ENCODE measurements at regions not wholly inside any gene's neighbourhood (a gene's known extent, or its start where the extent isn't known, plus 50 kb on each side); places are given as distances from the start of the nearest gene placed in this dataset.

DNA sequence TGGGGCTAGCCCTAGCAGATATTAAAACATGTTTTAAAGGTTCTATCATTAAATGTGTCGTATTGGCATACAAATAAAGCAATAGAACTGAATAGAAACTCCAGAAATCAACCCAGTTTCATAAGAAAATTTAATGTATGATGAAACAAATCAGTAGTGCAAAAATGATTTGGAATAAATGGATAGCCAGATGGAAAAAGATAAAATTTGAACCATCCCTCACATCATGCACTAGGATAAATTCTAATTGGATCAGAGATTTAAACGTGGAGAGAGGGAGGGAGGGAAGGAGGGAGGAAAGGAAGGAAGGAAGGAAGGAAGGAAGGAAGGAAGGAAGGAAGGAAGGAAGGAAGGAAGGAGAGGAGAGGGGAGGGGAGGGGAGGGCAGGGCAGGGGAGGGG lies 235.3 kb downstream of the SEC61B start:
- H3K27ac ChIP-seq (ENCODE audit: low read depth in 1 of 2, low read length in 2 of 2): no peak overlapping the region
- no peaks in the 10 kb centered on the region for H3K9me3 ChIP-seq (ENCODE audit: control insufficient read depth in 1 of 2, insufficient read depth in 1 of 2, low read length in 2 of 2)
- no peak overlapping the region for H3K27ac Mint-ChIP-seq
- no peak overlapping the region for H3K4me3 Mint-ChIP-seq
- TF ChIP-seq, protein P1, sequence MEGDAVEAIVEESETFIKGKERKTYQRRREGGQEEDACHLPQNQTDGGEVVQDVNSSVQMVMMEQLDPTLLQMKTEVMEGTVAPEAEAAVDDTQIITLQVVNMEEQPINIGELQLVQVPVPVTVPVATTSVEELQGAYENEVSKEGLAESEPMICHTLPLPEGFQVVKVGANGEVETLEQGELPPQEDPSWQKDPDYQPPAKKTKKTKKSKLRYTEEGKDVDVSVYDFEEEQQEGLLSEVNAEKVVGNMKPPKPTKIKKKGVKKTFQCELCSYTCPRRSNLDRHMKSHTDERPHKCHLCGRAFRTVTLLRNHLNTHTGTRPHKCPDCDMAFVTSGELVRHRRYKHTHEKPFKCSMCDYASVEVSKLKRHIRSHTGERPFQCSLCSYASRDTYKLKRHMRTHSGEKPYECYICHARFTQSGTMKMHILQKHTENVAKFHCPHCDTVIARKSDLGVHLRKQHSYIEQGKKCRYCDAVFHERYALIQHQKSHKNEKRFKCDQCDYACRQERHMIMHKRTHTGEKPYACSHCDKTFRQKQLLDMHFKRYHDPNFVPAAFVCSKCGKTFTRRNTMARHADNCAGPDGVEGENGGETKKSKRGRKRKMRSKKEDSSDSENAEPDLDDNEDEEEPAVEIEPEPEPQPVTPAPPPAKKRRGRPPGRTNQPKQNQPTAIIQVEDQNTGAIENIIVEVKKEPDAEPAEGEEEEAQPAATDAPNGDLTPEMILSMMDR (IDR thresholded peaks at IDR 0.05): no peak
- no peak for ATAC-seq (ENCODE audit: poor library complexity)
- H3K9me3 Mint-ChIP-seq: no peaks in the 10 kb centered on the region
- H3K27me3 Mint-ChIP-seq: peaks cover 12% of the 10 kb centered on the region
- ChIA-PET CTCF (no interaction called here), POLR2A (no interaction called here)
- H3K4me1 Mint-ChIP-seq (ENCODE audit: low read depth): no peaks in the 10 kb centered on the region
- H3K4me3 ChIP-seq (ENCODE audit: low read length): no peak overlapping the region
- H3K4me1 ChIP-seq (ENCODE audit: insufficient read depth, low read length): no peaks in the 10 kb centered on the region
- H3K36me3 ChIP-seq (ENCODE audit: insufficient read depth, low read length): no peaks in the 10 kb centered on the region
- intact Hi-C loops (cut with DNase I, micrococcal nuclease): no loop called here
- H3K27me3 ChIP-seq (ENCODE audit: control insufficient read depth in 1 of 2, insufficient read depth in 2 of 2, low read length in 2 of 2): peaks cover 5 to 10% of the 10 kb centered on the region in 2 experiments
- DNase-seq: no peak
- no peaks in the 10 kb centered on the region for H3K36me3 Mint-ChIP-seq (ENCODE audit: low read depth)

- no peaks in the 10 kb centered on the region for H3K36me3 Mint-ChIP-seq (ENCODE audit: low read depth)
These were observed 235.9 kb downstream of the SEC61B start for GRCh38 chr9:99457981-99458380.

DNA sequence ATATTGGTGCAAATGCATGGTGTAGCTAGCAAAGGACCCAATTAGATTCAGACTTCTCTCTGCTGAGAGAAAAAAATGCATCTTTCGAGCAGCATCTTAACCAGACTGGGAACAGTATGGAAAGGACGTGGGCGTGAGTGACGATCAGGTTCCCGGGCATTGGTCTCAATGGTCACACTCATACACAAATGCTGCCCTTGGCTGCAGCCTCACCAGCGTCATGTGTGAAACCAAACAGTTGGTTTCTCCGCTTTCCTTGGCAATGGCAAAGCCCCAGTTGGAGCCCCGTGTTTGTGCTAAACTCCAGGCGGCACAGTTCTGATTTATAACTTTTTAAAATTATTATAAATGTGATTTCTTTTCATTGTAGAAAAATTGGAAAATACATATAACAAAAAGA lies 237.8 kb downstream of the SEC61B start:
- Mint-ChIP-seq H3K9me3 (no peaks in the 10 kb centered on the region), H3K27ac (no peak overlapping the region), H3K36me3 (ENCODE audit: low read depth) (no peaks in the 10 kb centered on the region), H3K4me3 (no peak overlapping the region), H3K27me3 (peaks cover 5% of the 10 kb centered on the region), H3K4me1 (ENCODE audit: low read depth) (no peaks in the 10 kb centered on the region)
- ATAC-seq (ENCODE audit: poor library complexity) (no peak), DNase-seq (no peak)
- ChIA-PET POLR2A (interaction anchor here (0.7 kb wide), 1 partner anchor 11 kb away, joined by 3 read pairs; no protein-coding TSS in a partner anchor), CTCF (no interaction called here)
- no peaks in the 10 kb centered on the region for H3K36me3 ChIP-seq (ENCODE audit: insufficient read depth, low read length)
- no peaks in the 10 kb centered on the region for H3K4me1 ChIP-seq (ENCODE audit: insufficient read depth, low read length)
- TF ChIP-seq, protein P1 (IDR thresholded peaks at IDR 0.05): no peak
- intact Hi-C loops (cut with DNase I, micrococcal nuclease): loop anchor here in 1 of 2 experiments (5.0 kb wide), 1 partner anchor 43 kb away; no protein-coding TSS in a partner anchor
- H3K9me3 ChIP-seq (ENCODE audit: control insufficient read depth in 1 of 2, insufficient read depth in 1 of 2, low read length in 2 of 2): no peaks in the 10 kb centered on the region
- H3K27ac ChIP-seq (ENCODE audit: low read depth in 1 of 2, low read length in 2 of 2): no peak overlapping the region
- no peaks in the 10 kb centered on the region for H3K27me3 ChIP-seq (ENCODE audit: control insufficient read depth in 1 of 2, insufficient read depth in 2 of 2, low read length in 2 of 2)
- no peak overlapping the region for H3K4me3 ChIP-seq (ENCODE audit: low read length)

More at GRCh38 chr9:99457981-99458380, 235.9 kb downstream of the SEC61B start:
- no peaks in the 10 kb centered on the region for H3K9me3 Mint-ChIP-seq
- Histone ChIP-seq H3K27ac (ENCODE audit: low read depth in 1 of 2, low read length in 2 of 2) (no peak overlapping the region), H3K4me1 (ENCODE audit: insufficient read depth, low read length) (no peaks in the 10 kb centered on the region), H3K27me3 (ENCODE audit: control insufficient read depth in 1 of 2, insufficient read depth in 2 of 2, low read length in 2 of 2) (peaks cover 5 to 10% of the 10 kb centered on the region in 2 experiments), H3K9me3 (ENCODE audit: control insufficient read depth in 1 of 2, insufficient read depth in 1 of 2, low read length in 2 of 2) (no peaks in the 10 kb centered on the region), H3K4me3 (ENCODE audit: low read length) (no peak overlapping the region), H3K36me3 (ENCODE audit: insufficient read depth, low read length) (no peaks in the 10 kb centered on the region)
- peaks cover 11% of the 10 kb centered on the region for H3K27me3 Mint-ChIP-seq
- ChIA-PET CTCF (no interaction called here), POLR2A (no interaction called here)
- intact Hi-C loops (cut with DNase I, micrococcal nuclease): no loop called here
- ATAC-seq (ENCODE audit: poor library complexity) (no peak), DNase-seq (no peak)
- H3K27ac Mint-ChIP-seq: no peak overlapping the region
- TF ChIP-seq, protein P1 (IDR thresholded peaks at IDR 0.05): no peak
- H3K4me3 Mint-ChIP-seq: no peak overlapping the region
- H3K4me1 Mint-ChIP-seq (ENCODE audit: low read depth): no peaks in the 10 kb centered on the region

All from CD4-positive, alpha-beta T cell (primary cell).